Panc1 (cell line): ENCODE measurements at regions not wholly inside any gene's neighbourhood (a gene's known extent, or its start where the extent isn't known, plus 50 kb on each side); places are given as distances from the start of the nearest gene placed in this dataset.

Experiments
- ATAC-seq: fragments of 200-7000 bp; cut with Tn5 transposase; 2 replicates; pipeline ENCODE4 v1.9.1; 2020; ENCODE audit warnings: mild to moderate bottlenecking, moderate library complexity
- BruUV-seq: library from RNA; stranded (reverse); fragments of 400-500 nt; replicated peaks from 2 replicates; lab custom pipeline; 2021; lab: Mats Ljungman, UMichigan
- CTCF ChIA-PET: fragments of 300-600 bp; sonication (Branson Sonifier 250); formaldehyde crosslinking; loops from one replicate; lab custom pipeline; 2022; ENCODE audit warnings: antibody characterized with exemption; lab: Charles Lee
- POLR2A ChIA-PET: fragments of 300-600 bp; sonication (Branson Sonifier 250); formaldehyde crosslinking; loops from one replicate; lab custom pipeline; 2022; ENCODE audit warnings: antibody characterized with exemption; lab: Charles Lee
- DNase-seq: peaks from one replicate; pipeline ENCODE4 v3.0.0-alpha.2; 2010; ENCODE audit warnings: low read depth, low spot score
- H3K27ac ChIP-seq: 2 replicates; pipeline ENCODE4 v1.5.1; 2011; ENCODE audit warnings: mild to moderate bottlenecking, low read length, inconsistent platforms
- H3K27me3 ChIP-seq: fragments of 200-500 bp; sonication (Bioruptor generic); 2 replicates; pipeline ENCODE4 v1.6.0; 2014; ENCODE audit warnings: low read length, inconsistent platforms; ENCODE audit not compliant: control insufficient read depth, insufficient read depth
- H3K36me3 ChIP-seq: fragments of 200-500 bp; sonication (Bioruptor generic); 2 replicates; pipeline ENCODE4 v1.5.1; 2014; ENCODE audit warnings: inconsistent platforms, mild to moderate bottlenecking, low read length, moderate library complexity; ENCODE audit not compliant: control insufficient read depth, insufficient read depth
- H3K4me1 ChIP-seq: 2 replicates; pipeline ENCODE4 v1.5.1; 2011; ENCODE audit warnings: inconsistent platforms, mild to moderate bottlenecking, low read length, moderate library complexity; ENCODE audit not compliant: control insufficient read depth, insufficient read depth
- H3K4me3 ChIP-seq, 2 experiments: 2 replicates each; pipeline ENCODE4 v1.5.1; 2011 to 2012; ENCODE audit warnings: low read depth in 2 of 2, low read length in 2 of 2, mild to moderate bottlenecking in 2 of 2, inconsistent platforms in 1 of 2, moderate library complexity in 1 of 2
- H3K9me3 ChIP-seq: fragments of 200-500 bp; sonication (Bioruptor generic); 2 replicates; pipeline ENCODE4 v1.5.1; 2014; ENCODE audit warnings: low read depth, mild to moderate bottlenecking, inconsistent platforms, low read length, moderate library complexity; ENCODE audit not compliant: control insufficient read depth, insufficient read depth
- POLR2AphosphoS5 ChIP-seq: IDR thresholded peaks from 2 replicates; pipeline ENCODE4 v1.6.1; 2012; ENCODE audit warnings: mild to moderate bottlenecking, low read depth, low read length, moderate library complexity
- REST ChIP-seq, 2 experiments: IDR thresholded peaks; 2 replicates each; pipeline ENCODE4 v1.6.1; 2011 to 2012; ENCODE audit warnings: low read depth in 2 of 2, control low read depth in 1 of 2, low read length in 1 of 2, mild to moderate bottlenecking in 1 of 2, moderate library complexity in 1 of 2; ENCODE audit not compliant: insufficient read depth in 1 of 2
- SIN3A ChIP-seq: IDR thresholded peaks from 2 replicates; pipeline ENCODE4 v1.6.1; 2012; ENCODE audit warnings: low read depth, mild to moderate bottlenecking, low read length, moderate library complexity, borderline replicate concordance; ENCODE audit not compliant: insufficient read depth
- TCF7L2 ChIP-seq: IDR thresholded peaks from 2 replicates; pipeline ENCODE4 v1.6.1; 2011; ENCODE audit warnings: mild to moderate bottlenecking, low read depth, low read length, inconsistent platforms
- in situ Hi-C: cut with HindIII; loops from 2 replicates; pipeline ENCODE4 v1.10.0; 2016; ENCODE audit warnings: low sequenced_read_pairs, low pct_unique_long_range_greater_than_20kb
- intact Hi-C: fragments of 100-400 bp; cut with micrococcal nuclease; formaldehyde crosslinking; loops from one replicate; pipeline ENCODE4 v1.10.0; 2022; ENCODE audit not compliant: unreplicated experiment
- TF ChIP-seq, protein P1 (sequence below): fragments of 450-650 bp; IDR thresholded peaks from 2 replicates; pipeline ENCODE4 v1.5.1; 2017; ENCODE audit warnings: mild to moderate bottlenecking

DNA sequence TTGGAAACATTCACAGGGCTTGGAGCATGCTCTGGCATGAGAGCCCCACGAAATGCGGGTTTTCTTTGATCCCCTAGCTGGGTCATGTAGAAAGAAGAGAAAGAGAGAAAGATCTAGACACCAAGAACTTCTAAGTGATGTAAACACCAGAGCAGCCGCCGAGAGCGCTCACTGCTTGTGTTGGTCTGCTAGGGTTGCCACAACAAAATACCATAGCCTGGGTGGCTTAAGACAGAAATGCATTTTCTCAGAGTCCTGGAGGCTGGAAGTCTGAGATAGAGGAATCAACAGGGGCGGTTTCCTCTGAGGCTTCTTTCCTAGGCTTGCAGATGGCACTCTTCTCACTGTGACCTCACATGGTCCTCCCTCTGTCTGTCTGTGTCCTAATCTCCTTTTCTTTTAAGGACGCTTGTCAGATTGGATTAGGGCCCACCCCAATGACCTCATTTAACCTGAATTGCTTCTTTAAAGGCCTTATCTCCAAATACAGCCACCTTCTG is 139.5 kb downstream of the CYLD start:
- intact Hi-C loops (no loop called here), in situ Hi-C loops (no loop called here)
- no peak overlapping the region for H3K27ac ChIP-seq
- no peaks in the 10 kb centered on the region for H3K27me3 ChIP-seq
- no peak for TF ChIP-seq TCF7L2
- no peak for ATAC-seq
- DNase-seq, result no peak
- no peaks in the 10 kb centered on the region for H3K4me1 ChIP-seq
- no TSS peak for BruUV-seq
- CTCF ChIA-PET, result no interaction called here
- H3K9me3 ChIP-seq, result no peaks in the 10 kb centered on the region
- no peak overlapping the region for H3K4me3 ChIP-seq
- H3K36me3 ChIP-seq, result no peaks in the 10 kb centered on the region
- POLR2A ChIA-PET, result no interaction called here

DNA sequence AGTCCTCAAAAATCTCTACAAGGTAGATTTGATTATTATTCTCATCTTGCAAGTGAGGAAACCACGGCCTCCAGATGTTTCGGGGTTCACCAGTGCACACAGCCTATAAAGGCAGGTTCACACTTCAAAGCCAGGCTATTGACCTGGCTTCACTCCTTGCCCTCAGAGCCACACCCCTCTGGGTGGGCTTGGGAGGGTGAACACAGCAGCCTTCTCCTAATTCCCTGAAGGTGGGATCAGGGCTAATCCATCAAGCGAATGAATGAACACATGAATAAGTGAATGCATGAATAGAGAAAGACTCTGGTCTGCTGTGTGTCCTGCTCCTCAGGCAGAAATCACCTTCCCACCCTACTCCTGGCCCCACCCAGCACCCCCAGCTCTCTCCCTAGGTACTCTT is 139.0 kb downstream of the CYLD start:
- no TSS peak for BruUV-seq
- Histone ChIP-seq H3K27me3 (no peaks in the 10 kb centered on the region), H3K9me3 (no peaks in the 10 kb centered on the region), H3K4me3 (no peak overlapping the region), H3K36me3 (no peaks in the 10 kb centered on the region), H3K27ac (no peak overlapping the region), H3K4me1 (no peaks in the 10 kb centered on the region)
- in situ Hi-C loops (no loop called here), intact Hi-C loops (no loop called here)
- ATAC-seq (no peak), DNase-seq (no peak)
- no peak for TF ChIP-seq SIN3A
- no peak for TF ChIP-seq POLR2AphosphoS5
- TF ChIP-seq TCF7L2, result no peak
- TF ChIP-seq REST (IDR thresholded peaks at IDR 0.05; ENCODE audit: insufficient read depth in 1 of 2, low read depth in 2 of 2, low read length in 1 of 2), result no peak
- TF ChIP-seq, protein P1, sequence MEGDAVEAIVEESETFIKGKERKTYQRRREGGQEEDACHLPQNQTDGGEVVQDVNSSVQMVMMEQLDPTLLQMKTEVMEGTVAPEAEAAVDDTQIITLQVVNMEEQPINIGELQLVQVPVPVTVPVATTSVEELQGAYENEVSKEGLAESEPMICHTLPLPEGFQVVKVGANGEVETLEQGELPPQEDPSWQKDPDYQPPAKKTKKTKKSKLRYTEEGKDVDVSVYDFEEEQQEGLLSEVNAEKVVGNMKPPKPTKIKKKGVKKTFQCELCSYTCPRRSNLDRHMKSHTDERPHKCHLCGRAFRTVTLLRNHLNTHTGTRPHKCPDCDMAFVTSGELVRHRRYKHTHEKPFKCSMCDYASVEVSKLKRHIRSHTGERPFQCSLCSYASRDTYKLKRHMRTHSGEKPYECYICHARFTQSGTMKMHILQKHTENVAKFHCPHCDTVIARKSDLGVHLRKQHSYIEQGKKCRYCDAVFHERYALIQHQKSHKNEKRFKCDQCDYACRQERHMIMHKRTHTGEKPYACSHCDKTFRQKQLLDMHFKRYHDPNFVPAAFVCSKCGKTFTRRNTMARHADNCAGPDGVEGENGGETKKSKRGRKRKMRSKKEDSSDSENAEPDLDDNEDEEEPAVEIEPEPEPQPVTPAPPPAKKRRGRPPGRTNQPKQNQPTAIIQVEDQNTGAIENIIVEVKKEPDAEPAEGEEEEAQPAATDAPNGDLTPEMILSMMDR, result no peak
- ChIA-PET CTCF (no interaction called here), POLR2A (no interaction called here)

DNA sequence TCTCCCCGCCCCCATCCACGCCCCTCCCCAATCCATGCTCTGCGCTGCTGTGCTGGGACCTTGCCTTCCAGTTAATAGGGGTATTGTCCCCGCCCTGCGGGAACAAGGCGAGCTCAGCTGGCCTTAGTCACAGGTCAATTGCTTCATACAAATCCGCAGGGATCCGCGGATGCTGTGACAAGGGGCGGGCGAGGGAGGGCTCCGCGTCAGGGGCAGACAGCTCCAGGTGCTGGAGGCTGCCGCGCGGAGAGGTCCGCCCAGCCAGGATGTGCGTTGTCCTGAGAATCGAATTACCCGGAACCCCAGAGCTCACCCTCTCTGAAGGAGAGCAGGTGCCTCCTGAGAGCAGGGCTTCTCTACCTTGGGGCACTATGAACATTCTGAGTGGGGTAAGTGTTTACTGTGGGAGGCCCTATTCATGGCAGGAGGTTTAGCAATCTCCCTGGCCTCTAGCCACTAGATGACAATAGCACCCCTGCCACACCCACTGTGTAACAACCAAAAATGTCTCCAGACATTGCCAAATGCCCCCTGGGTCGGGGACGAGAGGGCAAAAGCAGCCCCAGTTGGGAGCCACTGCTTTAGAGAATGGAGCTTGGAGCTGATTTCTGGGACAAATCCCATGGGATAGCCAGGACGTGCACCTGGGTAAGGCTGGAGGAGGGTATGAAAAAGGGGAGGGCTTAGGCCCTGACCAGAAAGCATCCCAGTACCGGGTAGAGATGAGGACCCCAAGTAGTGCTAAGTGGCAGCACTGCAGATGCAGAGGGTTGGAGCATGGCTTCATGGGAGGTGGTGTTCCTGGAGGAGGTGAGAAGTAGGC is 138.2 kb downstream of the CYLD start:
- no peaks in the 10 kb centered on the region for H3K36me3 ChIP-seq
- ChIA-PET POLR2A (no interaction called here), CTCF (no interaction called here)
- in situ Hi-C loops (no loop called here), intact Hi-C loops (no loop called here)
- H3K4me3 ChIP-seq, result no peak overlapping the region
- BruUV-seq, result no TSS peak
- DNase-seq (no peak), ATAC-seq (no peak)
- no peaks in the 10 kb centered on the region for H3K9me3 ChIP-seq
- H3K27ac ChIP-seq, result no peak overlapping the region
- H3K4me1 ChIP-seq, result no peaks in the 10 kb centered on the region
- TF ChIP-seq, protein P1, result no peak
- TF ChIP-seq TCF7L2 (no peak), REST (IDR thresholded peaks at IDR 0.05; ENCODE audit: insufficient read depth in 1 of 2, low read depth in 2 of 2, low read length in 1 of 2) (no peak), SIN3A (no peak), POLR2AphosphoS5 (no peak)
- no peaks in the 10 kb centered on the region for H3K27me3 ChIP-seq
